Erythroblast (primary cell): ENCODE measurements at regions not wholly inside any gene's neighbourhood (a gene's known extent, or its start where the extent isn't known, plus 50 kb on each side); places are given as distances from the start of the nearest gene placed in this dataset.
"Not testable (repeated sequence)": the region's sequence is repeated elsewhere in the genome, so short reads cannot be mapped to it uniquely, and the experiment has no call there.

Experiments
- DNase-seq, 2 experiments: peaks; one replicate each; lab custom pipeline; 2025; lab: John Stamatoyannopoulos, UW
- GATA1 ChIP-seq: IDR thresholded peaks from 2 replicates; pipeline ENCODE4 v1.6.1; 2011; ENCODE audit warnings: low read depth, mild to moderate bottlenecking, control low read depth, low read length, moderate library complexity
- POLR2A ChIP-seq: IDR thresholded peaks from 2 replicates; pipeline ENCODE4 v1.6.1; 2011; ENCODE audit warnings: mild to moderate bottlenecking, low read length

GRCh38 chr10:62669341-62669740 is 135.2 kb upstream of the ADO start:
- DNase-seq: no peak
- no peak for TF ChIP-seq POLR2A
- TF ChIP-seq GATA1: no peak

GRCh38 chr10:62671104-62671503 is 133.4 kb upstream of the ADO start:
- TF ChIP-seq POLR2A: no peak
- no peak for TF ChIP-seq GATA1
- DNase-seq: no peak

- TF ChIP-seq GATA1 (no peak), POLR2A (no peak)
- DNase-seq: no peak
Observed at GRCh38 chr10:62681211-62681940, 123.1 kb upstream of the ADO start.

DNA sequence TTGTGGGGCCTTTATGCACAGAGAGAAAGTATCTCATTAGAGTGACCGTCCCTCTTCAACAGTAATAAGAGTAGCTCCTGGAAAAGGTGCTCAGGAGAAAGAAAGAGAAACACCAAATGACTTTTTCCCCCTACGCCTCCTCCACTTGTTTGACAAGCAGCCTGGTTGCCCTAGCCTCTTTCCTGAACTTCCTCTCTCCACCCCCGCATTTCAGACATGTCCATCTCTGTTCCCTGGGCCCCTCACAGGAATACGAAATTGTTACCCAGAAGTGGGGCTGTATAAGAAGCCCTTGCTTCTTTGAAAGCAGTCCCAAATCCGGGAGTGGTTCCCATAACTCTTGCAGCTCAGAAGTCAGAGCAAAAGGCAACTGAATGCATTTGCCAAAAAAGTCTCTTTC is 119.6 kb upstream of the ADO start:
- no peak for TF ChIP-seq GATA1
- no peak for TF ChIP-seq POLR2A
- DNase-seq: no peak

DNA sequence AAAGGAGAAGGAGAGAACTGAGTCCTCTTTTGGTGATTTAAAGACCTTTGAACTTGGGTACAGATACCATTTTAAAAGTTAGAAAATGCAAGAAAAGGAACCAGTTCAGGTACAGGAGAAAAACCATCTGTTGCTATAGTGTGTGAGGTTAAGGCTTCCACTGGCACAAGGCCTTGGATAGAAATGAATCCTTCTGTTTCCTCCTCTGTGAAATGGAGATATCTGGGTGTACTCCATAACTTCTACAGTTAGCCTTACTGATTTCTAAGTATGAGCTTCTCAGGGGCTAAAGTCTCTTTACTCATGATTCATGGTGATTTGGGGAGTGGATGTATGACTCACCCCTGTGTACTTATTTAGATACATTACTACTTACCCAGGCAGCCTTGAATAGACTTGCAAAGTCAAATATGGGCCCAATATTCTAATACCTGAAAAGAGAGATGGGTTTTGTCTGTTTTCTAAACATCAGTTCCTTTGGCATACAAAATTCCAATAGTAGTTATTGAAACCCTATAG is 117.2 kb upstream of the ADO start:
- TF ChIP-seq POLR2A (no peak), GATA1 (no peak)
- no peak for DNase-seq

DNA sequence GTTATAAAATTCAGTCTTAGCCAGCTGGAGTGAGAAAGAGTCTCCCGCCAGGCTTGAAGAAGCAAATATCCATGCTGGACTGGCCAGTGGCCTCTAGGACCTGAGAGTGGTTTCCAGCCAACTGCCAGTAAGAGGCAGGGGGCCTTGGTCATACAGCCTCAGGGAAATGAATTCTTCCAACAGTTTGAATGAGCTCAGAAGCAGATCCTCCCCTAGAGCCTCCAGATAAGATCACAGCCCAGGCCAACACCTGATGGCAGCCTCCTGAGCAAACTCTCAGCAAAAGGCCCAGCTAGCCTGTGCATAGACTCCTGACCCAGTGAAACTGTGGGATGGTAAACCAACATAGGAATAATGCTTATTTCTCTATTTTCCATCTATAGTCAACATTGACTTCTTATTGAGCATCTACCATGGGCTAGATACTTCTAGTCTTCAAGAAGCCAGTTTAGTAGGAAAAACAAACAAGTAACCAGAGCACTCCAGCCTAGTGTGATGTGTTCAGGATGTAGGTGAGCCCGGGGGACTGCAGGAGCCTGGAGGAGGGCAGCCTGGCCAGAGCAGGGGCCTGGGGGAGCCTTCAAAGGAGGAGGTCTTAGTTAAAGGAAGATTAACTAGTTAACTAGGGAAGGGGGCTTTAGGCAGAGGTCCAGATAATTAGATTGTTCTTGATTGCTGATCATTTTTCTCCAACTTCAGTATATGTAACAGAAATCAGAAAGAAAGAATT is 115.4 kb upstream of the ADO start:
- no peak for TF ChIP-seq POLR2A
- no peak for TF ChIP-seq GATA1
- no peak for DNase-seq

- TF ChIP-seq GATA1: no peak
- TF ChIP-seq POLR2A: no peak
- no peak for DNase-seq
Observed at GRCh38 chr10:62689712-62690111, 114.8 kb upstream of the ADO start.

DNA sequence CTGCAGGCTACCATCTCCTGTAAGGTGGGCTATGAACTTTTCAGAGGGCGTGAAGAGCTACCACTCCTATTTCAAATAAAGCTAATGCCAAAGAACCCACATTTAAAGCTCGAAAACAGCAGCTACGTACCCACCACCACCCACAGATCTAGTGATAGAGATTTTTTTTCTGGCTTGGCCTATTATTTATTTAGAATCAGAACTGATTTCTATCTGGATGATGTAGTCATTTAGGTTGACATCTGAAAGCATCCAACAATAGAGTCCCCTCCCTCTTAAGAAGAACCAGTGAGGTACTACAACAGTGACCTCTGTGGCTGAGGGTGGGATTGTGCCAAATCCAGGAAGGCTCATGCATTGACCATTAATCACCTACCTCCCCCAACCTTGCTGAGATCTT is 113.8 kb upstream of the ADO start:
- no peak for TF ChIP-seq POLR2A
- TF ChIP-seq GATA1: no peak
- no peak for DNase-seq

- no peak for DNase-seq
Observed at GRCh38 chr10:62691336-62691735, 113.2 kb upstream of the ADO start.

GRCh38 chr10:62692085-62692484 is 112.4 kb upstream of the ADO start:
- TF ChIP-seq GATA1: no peak
- TF ChIP-seq POLR2A: no peak
- DNase-seq: no peak

More at GRCh38 chr10:62691336-62691735, 113.2 kb upstream of the ADO start:
- TF ChIP-seq POLR2A: no peak
- no peak for TF ChIP-seq GATA1

DNA sequence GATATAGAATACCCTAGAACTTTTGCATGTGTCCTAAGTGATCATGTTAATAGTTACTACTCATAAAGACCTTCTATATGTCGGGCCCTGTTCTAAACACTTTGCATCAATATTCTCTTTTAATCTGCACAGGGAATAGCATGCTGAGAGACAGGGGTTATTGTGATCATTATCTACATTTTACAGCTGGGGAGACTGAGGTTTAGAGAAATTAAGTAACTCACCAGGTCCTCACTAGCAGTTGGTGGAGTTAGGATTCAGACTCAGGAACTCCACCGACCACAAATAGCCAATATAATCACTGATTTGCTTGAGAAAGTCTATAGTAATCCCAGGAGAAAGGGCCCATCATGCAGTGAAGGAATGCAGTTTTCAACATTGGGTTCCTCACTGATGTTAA is 111.2 kb upstream of the ADO start:
- TF ChIP-seq POLR2A (no peak), GATA1 (no peak)
- no peak for DNase-seq

GRCh38 chr10:62694537-62695126 is 109.9 kb upstream of the ADO start:
- TF ChIP-seq GATA1 (no peak), POLR2A (no peak)
- no peak for DNase-seq

- no peak for TF ChIP-seq POLR2A
- TF ChIP-seq GATA1: no peak
- DNase-seq: no peak
Observed at GRCh38 chr10:62696798-62697197, 107.7 kb upstream of the ADO start.

GRCh38 chr10:62699148-62699547 is 105.4 kb upstream of the ADO start:
- no peak for DNase-seq
- no peak for TF ChIP-seq POLR2A
- TF ChIP-seq GATA1: no peak

DNA sequence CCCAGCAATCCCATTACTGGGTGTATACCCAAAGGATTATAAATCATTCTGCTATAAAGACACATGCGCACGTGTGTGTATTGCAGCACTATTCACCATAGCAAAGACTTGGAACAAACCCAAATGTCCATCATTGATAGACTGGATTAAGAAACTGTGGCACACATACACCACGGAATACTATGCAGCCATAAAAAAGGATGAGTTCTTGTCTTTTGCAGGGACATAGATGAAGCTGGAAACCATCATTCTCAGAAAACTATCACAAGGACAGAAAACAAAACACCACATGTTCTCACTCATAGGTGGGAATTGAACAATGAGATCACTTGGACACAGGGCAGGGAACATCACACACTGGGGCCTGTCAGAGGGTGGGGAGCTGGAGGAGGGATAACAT is 100.4 kb upstream of the ADO start:
- DNase-seq: not testable (repeated sequence)
